Vagina (tissue), 2 donors: ENCODE measurements at regions not wholly inside any gene's neighbourhood (a gene's known extent, or its start where the extent isn't known, plus 50 kb on each side); places are given as distances from the start of the nearest gene placed in this dataset.

Experiments
- DNase-seq, 2 donors: peaks; one replicate each; pipeline ENCODE4 v3.0.0-alpha.2; 2017; ENCODE audit errors: extremely low spot score in 2 of 2
- H3K27ac ChIP-seq: fragments of 200-600 bp; sonication (generic); one replicate; pipeline ENCODE4 v1.5.1; 2019
- H3K27me3 ChIP-seq: fragments of 200-600 bp; sonication (generic); one replicate; pipeline ENCODE4 v1.5.1; 2019
- H3K36me3 ChIP-seq, 2 donors: fragments of 200-600 bp; sonication (generic); one replicate each; pipeline ENCODE4 v1.5.1; 2017 to 2019
- H3K4me1 ChIP-seq: fragments of 200-600 bp; sonication (generic); one replicate; pipeline ENCODE4 v1.5.1; 2019
- H3K4me3 ChIP-seq, 2 donors: fragments of 200-600 bp; sonication (generic); 1 replicate in 1 of 2; 2 replicates in 1 of 2; pipeline ENCODE4 v1.5.1; 2016 to 2019
- H3K9me3 ChIP-seq: fragments of 200-600 bp; sonication (generic); one replicate; pipeline ENCODE4 v1.5.1; 2019
- CTCF ChIP-seq, 3 experiments: fragments of 450-650 bp in 2 of 3; fragments of 200-600 bp in 1 of 3; sonication (generic) in 1 of 3; IDR thresholded peaks; one replicate each; pipeline ENCODE4 v1.5.1; 2017 to 2019; ENCODE audit warnings: antibody characterized with exemption in 3 of 3, mild to moderate bottlenecking in 2 of 3, moderate library complexity in 2 of 3
- POLR2A ChIP-seq, 2 donors: fragments of 450-650 bp; IDR thresholded peaks; one replicate each; pipeline ENCODE4 v1.6.1; 2017; ENCODE audit warnings: antibody characterized with exemption in 2 of 2, mild to moderate bottlenecking in 2 of 2, moderate library complexity in 2 of 2
- POLR2AphosphoS5 ChIP-seq, 2 donors: sonication (generic); formaldehyde crosslinking; IDR thresholded peaks; one replicate each; pipeline ENCODE4 v1.9.0; 2017; ENCODE audit warnings: antibody characterized with exemption in 2 of 2, mild to moderate bottlenecking in 2 of 2, low read depth in 1 of 2; ENCODE audit not compliant: insufficient read depth in 1 of 2
- intact Hi-C: fragments of 100-400 bp; cut with DNase I; formaldehyde crosslinking; loops from one replicate; pipeline ENCODE4 v1.15.1; 2023

- Histone ChIP-seq H3K27ac (no peak overlapping the region), H3K4me1 (no peaks in the 10 kb centered on the region), H3K4me3 (no peak overlapping the region), H3K9me3 (no peaks in the 10 kb centered on the region), H3K27me3 (no peaks in the 10 kb centered on the region), H3K36me3 (no peaks in the 10 kb centered on the region)
- TF ChIP-seq POLR2AphosphoS5 (IDR thresholded peaks at IDR 0.05; ENCODE audit: insufficient read depth in 1 of 2, low read depth in 1 of 2) = no peak
- no peak for TF ChIP-seq POLR2A (IDR thresholded peaks at IDR 0.05)
- TF ChIP-seq CTCF (IDR thresholded peaks at IDR 0.05) = no peak
- DNase-seq = no peak
- intact Hi-C loops = no loop called here
Measured at GRCh38 chr5:130994496-130995253, 170.4 kb downstream of the HINT1 start.

- no peaks in the 10 kb centered on the region for H3K9me3 ChIP-seq
- H3K27ac ChIP-seq = no peak overlapping the region
- no peaks in the 10 kb centered on the region for H3K4me1 ChIP-seq
- H3K36me3 ChIP-seq = no peaks in the 10 kb centered on the region
- DNase-seq = no peak
- no peak overlapping the region for H3K4me3 ChIP-seq
- H3K27me3 ChIP-seq = no peaks in the 10 kb centered on the region
- intact Hi-C loops = no loop called here
- no peak for TF ChIP-seq CTCF (IDR thresholded peaks at IDR 0.05)
- TF ChIP-seq POLR2A (IDR thresholded peaks at IDR 0.05) = no peak
- TF ChIP-seq POLR2AphosphoS5 (IDR thresholded peaks at IDR 0.05; ENCODE audit: insufficient read depth in 1 of 2, low read depth in 1 of 2) = no peak
Measured at GRCh38 chr5:130992621-130993020, 172.4 kb downstream of the HINT1 start.

- Histone ChIP-seq H3K9me3 (no peaks in the 10 kb centered on the region), H3K4me3 (no peak overlapping the region), H3K36me3 (no peaks in the 10 kb centered on the region), H3K27ac (no peak overlapping the region), H3K4me1 (no peaks in the 10 kb centered on the region), H3K27me3 (no peaks in the 10 kb centered on the region)
- DNase-seq = no peak
- TF ChIP-seq CTCF (IDR thresholded peaks at IDR 0.05) = no peak
- TF ChIP-seq POLR2AphosphoS5 (IDR thresholded peaks at IDR 0.05; ENCODE audit: insufficient read depth in 1 of 2, low read depth in 1 of 2) = no peak
- no peak for TF ChIP-seq POLR2A (IDR thresholded peaks at IDR 0.05)
- intact Hi-C loops = no loop called here
Measured at GRCh38 chr5:130992095-130992494, 173.0 kb downstream of the HINT1 start.

GRCh38 chr5:130985776-130986175, 179.3 kb downstream of the HINT1 start:
- no peaks in the 10 kb centered on the region for H3K27me3 ChIP-seq
- H3K4me1 ChIP-seq = no peaks in the 10 kb centered on the region
- DNase-seq = no peak
- no peaks in the 10 kb centered on the region for H3K36me3 ChIP-seq
- intact Hi-C loops = no loop called here
- no peak for TF ChIP-seq CTCF (IDR thresholded peaks at IDR 0.05)
- TF ChIP-seq POLR2A (IDR thresholded peaks at IDR 0.05) = no peak
- no peak for TF ChIP-seq POLR2AphosphoS5 (IDR thresholded peaks at IDR 0.05; ENCODE audit: insufficient read depth in 1 of 2, low read depth in 1 of 2)
- no peak overlapping the region for H3K4me3 ChIP-seq
- H3K9me3 ChIP-seq = no peaks in the 10 kb centered on the region
- H3K27ac ChIP-seq = no peak overlapping the region

GRCh38 chr5:130981663-130982062, 183.4 kb downstream of the HINT1 start:
- intact Hi-C loops = no loop called here
- no peaks in the 10 kb centered on the region for H3K9me3 ChIP-seq
- no peaks in the 10 kb centered on the region for H3K36me3 ChIP-seq
- TF ChIP-seq CTCF (IDR thresholded peaks at IDR 0.05) = no peak
- no peak for TF ChIP-seq POLR2AphosphoS5 (IDR thresholded peaks at IDR 0.05; ENCODE audit: insufficient read depth in 1 of 2, low read depth in 1 of 2)
- no peak for TF ChIP-seq POLR2A (IDR thresholded peaks at IDR 0.05)
- no peaks in the 10 kb centered on the region for H3K27me3 ChIP-seq
- no peak overlapping the region for H3K27ac ChIP-seq
- no peak for DNase-seq
- H3K4me3 ChIP-seq = no peak overlapping the region
- no peaks in the 10 kb centered on the region for H3K4me1 ChIP-seq
